ENCODE measurements at regions not wholly inside any gene's neighbourhood (a gene's known extent, or its start where the extent isn't known, plus 50 kb on each side); places are given as distances from the start of the nearest gene placed in this dataset.

DNA sequence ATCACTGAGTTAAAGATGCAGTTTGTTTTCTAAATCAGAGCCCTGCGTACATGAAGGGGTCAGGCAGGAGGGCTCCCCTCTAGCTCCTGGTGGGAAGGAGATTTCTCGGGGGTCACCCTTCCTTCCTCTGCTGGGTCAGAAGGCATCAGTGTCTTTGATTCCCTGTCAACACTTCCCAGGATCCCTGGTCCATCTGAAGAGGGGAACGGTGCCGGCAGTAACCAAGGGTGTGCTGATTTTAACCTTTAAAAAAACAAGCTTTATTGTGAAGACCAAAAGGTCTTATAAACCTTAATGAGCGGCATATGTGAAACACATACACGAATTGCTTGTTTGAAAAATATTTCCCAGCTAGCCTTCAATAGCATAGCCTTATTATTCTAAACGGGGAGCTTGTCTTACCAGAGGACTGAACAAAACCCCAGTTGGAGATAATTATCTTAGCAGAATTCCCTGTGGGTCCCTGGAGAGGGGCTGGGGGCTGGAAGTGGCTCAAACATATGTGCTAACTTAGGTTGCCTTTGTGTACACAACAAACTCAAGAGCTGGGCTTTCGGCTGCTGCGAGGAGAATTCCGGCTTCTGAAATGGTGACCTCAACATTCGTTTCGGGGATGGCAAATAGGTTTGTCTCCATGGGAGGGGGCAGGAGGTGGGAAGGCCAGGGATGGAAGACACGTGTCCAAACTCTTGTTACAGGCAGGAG, 114.9 kb upstream of the MYCN start:
- H3K4me3 ChIP-seq (ENCODE audit: low read depth in 1 of 2, low read length in 2 of 2) = no peak overlapping the region
- TF ChIP-seq, protein P1, sequence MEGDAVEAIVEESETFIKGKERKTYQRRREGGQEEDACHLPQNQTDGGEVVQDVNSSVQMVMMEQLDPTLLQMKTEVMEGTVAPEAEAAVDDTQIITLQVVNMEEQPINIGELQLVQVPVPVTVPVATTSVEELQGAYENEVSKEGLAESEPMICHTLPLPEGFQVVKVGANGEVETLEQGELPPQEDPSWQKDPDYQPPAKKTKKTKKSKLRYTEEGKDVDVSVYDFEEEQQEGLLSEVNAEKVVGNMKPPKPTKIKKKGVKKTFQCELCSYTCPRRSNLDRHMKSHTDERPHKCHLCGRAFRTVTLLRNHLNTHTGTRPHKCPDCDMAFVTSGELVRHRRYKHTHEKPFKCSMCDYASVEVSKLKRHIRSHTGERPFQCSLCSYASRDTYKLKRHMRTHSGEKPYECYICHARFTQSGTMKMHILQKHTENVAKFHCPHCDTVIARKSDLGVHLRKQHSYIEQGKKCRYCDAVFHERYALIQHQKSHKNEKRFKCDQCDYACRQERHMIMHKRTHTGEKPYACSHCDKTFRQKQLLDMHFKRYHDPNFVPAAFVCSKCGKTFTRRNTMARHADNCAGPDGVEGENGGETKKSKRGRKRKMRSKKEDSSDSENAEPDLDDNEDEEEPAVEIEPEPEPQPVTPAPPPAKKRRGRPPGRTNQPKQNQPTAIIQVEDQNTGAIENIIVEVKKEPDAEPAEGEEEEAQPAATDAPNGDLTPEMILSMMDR (IDR thresholded peaks at IDR 0.05; ENCODE audit: borderline replicate concordance, extremely low read depth, low read length, poor library complexity, severe bottlenecking) = no peak
- TF ChIP-seq EZH2 (IDR thresholded peaks at IDR 0.05; ENCODE audit: borderline replicate concordance, low read depth, low read length, severe bottlenecking) = no peak
- H3K36me3 ChIP-seq (ENCODE audit: insufficient read depth, low read length) = no peaks in the 10 kb centered on the region
- H2AFZ ChIP-seq (ENCODE audit: low read depth, low read length) = no peak overlapping the region
- no peak overlapping the region for H3K9ac ChIP-seq (ENCODE audit: low read depth, low read length)
- H3K9me3 ChIP-seq (ENCODE audit: insufficient read depth, low read length, severe bottlenecking) = no peaks in the 10 kb centered on the region
- no peaks in the 10 kb centered on the region for H3K79me2 ChIP-seq (ENCODE audit: insufficient read depth, low read length)
- H3K4me1 ChIP-seq (ENCODE audit: insufficient read depth, low read length) = no peaks in the 10 kb centered on the region
- no peaks in the 10 kb centered on the region for H3K27me3 ChIP-seq (ENCODE audit: insufficient read depth, low read length, poor library complexity)
- ATAC-seq (ENCODE audit: insufficient read depth, low read depth) = no peak
- no peak for DNase-seq
- no peak overlapping the region for H3K27ac ChIP-seq (ENCODE audit: low read length)
- no peak overlapping the region for H3K4me2 ChIP-seq (ENCODE audit: insufficient read depth, low read length)
- H4K20me1 ChIP-seq (ENCODE audit: insufficient read depth, low read length) = no peaks in the 10 kb centered on the region

DNA sequence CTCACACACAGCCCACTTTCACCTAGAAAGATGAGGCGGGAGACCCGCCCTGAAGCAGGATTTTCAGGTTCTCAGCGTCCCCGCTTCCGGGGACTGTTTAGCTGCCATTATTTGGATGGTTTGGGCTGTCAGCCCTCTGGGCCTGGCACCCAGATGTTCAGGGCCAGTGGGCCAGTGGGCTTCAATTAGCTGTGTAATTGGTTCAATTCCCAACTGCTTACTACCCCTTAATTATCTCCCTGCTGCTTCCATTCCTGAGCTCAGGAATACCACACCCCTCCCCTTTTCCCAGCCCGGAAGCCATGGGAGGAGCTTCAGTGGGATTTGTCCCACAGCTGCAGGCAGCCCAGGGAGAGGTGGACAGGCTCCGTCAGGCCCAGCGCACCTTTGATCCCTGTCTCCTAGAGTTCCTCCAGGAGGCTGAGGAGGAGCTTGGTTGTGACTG, 114.1 kb upstream of the MYCN start:
- H4K20me1 ChIP-seq (ENCODE audit: insufficient read depth, low read length) = no peaks in the 10 kb centered on the region
- no peaks in the 10 kb centered on the region for H3K4me1 ChIP-seq (ENCODE audit: insufficient read depth, low read length)
- H2AFZ ChIP-seq (ENCODE audit: low read depth, low read length) = no peak overlapping the region
- no peaks in the 10 kb centered on the region for H3K79me2 ChIP-seq (ENCODE audit: insufficient read depth, low read length)
- TF ChIP-seq EZH2 (IDR thresholded peaks at IDR 0.05; ENCODE audit: borderline replicate concordance, low read depth, low read length, severe bottlenecking) = no peak
- TF ChIP-seq, protein P1 (IDR thresholded peaks at IDR 0.05; ENCODE audit: borderline replicate concordance, extremely low read depth, low read length, poor library complexity, severe bottlenecking) = no peak
- H3K27me3 ChIP-seq (ENCODE audit: insufficient read depth, low read length, poor library complexity) = no peaks in the 10 kb centered on the region
- no peak overlapping the region for H3K4me3 ChIP-seq (ENCODE audit: low read depth in 1 of 2, low read length in 2 of 2)
- H3K9ac ChIP-seq (ENCODE audit: low read depth, low read length) = no peak overlapping the region
- ATAC-seq (ENCODE audit: insufficient read depth, low read depth) (no peak), DNase-seq (no peak)
- H3K9me3 ChIP-seq (ENCODE audit: insufficient read depth, low read length, severe bottlenecking) = no peaks in the 10 kb centered on the region
- no peaks in the 10 kb centered on the region for H3K36me3 ChIP-seq (ENCODE audit: insufficient read depth, low read length)
- no peak overlapping the region for H3K27ac ChIP-seq (ENCODE audit: low read length)
- H3K4me2 ChIP-seq (ENCODE audit: insufficient read depth, low read length) = no peak overlapping the region

DNA sequence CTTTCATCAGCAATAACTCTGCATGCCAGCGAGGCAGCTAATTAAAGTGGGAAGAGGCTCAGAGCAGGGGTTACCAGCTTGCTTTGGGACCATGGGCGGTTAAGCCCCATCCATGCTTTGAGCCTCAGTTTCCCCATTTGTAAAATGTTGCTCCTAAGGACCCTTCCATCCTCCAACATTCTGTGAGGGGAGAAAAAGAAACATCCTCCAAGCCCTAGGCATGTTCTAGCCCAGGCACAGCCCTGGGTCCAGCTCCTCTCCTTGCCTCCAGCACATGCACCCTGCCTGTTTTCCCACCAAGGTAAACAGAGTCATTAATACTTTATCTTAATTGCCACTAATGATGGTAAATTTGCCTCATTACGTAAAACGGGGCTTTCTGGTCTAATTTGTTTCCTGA, 113.3 kb upstream of the MYCN start:
- H3K36me3 ChIP-seq (ENCODE audit: insufficient read depth, low read length) = no peaks in the 10 kb centered on the region
- TF ChIP-seq, protein P1 (IDR thresholded peaks at IDR 0.05; ENCODE audit: borderline replicate concordance, extremely low read depth, low read length, poor library complexity, severe bottlenecking) = no peak
- TF ChIP-seq EZH2 (IDR thresholded peaks at IDR 0.05; ENCODE audit: borderline replicate concordance, low read depth, low read length, severe bottlenecking) = no peak
- H2AFZ ChIP-seq (ENCODE audit: low read depth, low read length) = no peak overlapping the region
- H3K9ac ChIP-seq (ENCODE audit: low read depth, low read length) = no peak overlapping the region
- no peaks in the 10 kb centered on the region for H3K4me1 ChIP-seq (ENCODE audit: insufficient read depth, low read length)
- H3K27me3 ChIP-seq (ENCODE audit: insufficient read depth, low read length, poor library complexity) = no peaks in the 10 kb centered on the region
- no peak for DNase-seq
- no peak for ATAC-seq (ENCODE audit: insufficient read depth, low read depth)
- H3K9me3 ChIP-seq (ENCODE audit: insufficient read depth, low read length, severe bottlenecking) = no peaks in the 10 kb centered on the region
- no peak overlapping the region for H3K27ac ChIP-seq (ENCODE audit: low read length)
- H3K4me3 ChIP-seq (ENCODE audit: low read depth in 1 of 2, low read length in 2 of 2) = no peak overlapping the region
- H3K4me2 ChIP-seq (ENCODE audit: insufficient read depth, low read length) = no peak overlapping the region
- no peaks in the 10 kb centered on the region for H3K79me2 ChIP-seq (ENCODE audit: insufficient read depth, low read length)
- H4K20me1 ChIP-seq (ENCODE audit: insufficient read depth, low read length) = no peaks in the 10 kb centered on the region

Measured in DND-41 (cell line).